ENCODE measurements at regions not wholly inside any gene's neighbourhood (a gene's known extent, or its start where the extent isn't known, plus 50 kb on each side); places are given as distances from the start of the nearest gene placed in this dataset.

- no peaks in the 10 kb centered on the region for H3K36me3 Mint-ChIP-seq (ENCODE audit: insufficient read depth, unreplicated experiment)
- POLR2A ChIA-PET, result interaction anchor here (0.7 kb wide), 1 partner anchor 497 kb away, joined by 3 read pairs; no protein-coding TSS in a partner anchor
- H3K4me3 Mint-ChIP-seq (ENCODE audit: unreplicated experiment), result no peak overlapping the region
- H3K27ac Mint-ChIP-seq (ENCODE audit: low read depth, unreplicated experiment), result no peak overlapping the region
- no peaks in the 10 kb centered on the region for H3K4me1 Mint-ChIP-seq (ENCODE audit: insufficient read depth, unreplicated experiment)
- no peak for TF ChIP-seq CTCF (IDR thresholded peaks at IDR 0.05; ENCODE audit: unreplicated experiment)
- intact Hi-C loops (cut with micrococcal nuclease), result no loop called here
- CTCF ChIA-PET, result interaction anchor here (2.2 kb wide), 1 partner anchor 24 kb away, joined by 17 read pairs; no protein-coding TSS in a partner anchor
- DNase-seq (ENCODE audit: unreplicated experiment), result no peak
- peaks cover 5% of the 10 kb centered on the region for H3K9me3 Mint-ChIP-seq (ENCODE audit: unreplicated experiment)
- H3K27me3 Mint-ChIP-seq (ENCODE audit: insufficient read depth, unreplicated experiment), result no peaks in the 10 kb centered on the region
- no TSS peak for BruUV-seq (replicated peaks)
These were observed 182.8 kb downstream of the PIK3C3 start for GRCh38 chr18:42137693-42138375.

DNA sequence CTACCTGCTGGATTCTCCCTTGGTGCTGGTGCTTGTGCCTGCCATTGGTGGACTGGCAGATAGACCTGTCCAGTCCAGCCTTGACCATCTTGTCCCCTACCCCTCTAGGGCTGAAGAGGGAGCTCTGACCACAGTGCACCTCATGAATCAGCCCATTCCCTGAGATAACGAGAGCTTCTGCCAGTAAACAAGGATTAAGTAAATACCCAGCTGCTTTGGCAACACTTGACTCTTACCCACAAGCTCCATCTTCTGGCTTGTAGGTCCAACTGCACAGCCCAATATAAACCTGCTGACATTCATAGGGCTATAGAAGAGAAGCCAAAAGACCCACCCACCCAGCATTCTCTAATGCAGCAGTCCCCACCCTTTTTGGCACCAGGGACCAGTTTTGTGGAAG lies 186.4 kb downstream of the PIK3C3 start:
- Mint-ChIP-seq H3K36me3 (ENCODE audit: insufficient read depth, unreplicated experiment) (no peaks in the 10 kb centered on the region), H3K4me1 (ENCODE audit: insufficient read depth, unreplicated experiment) (no peaks in the 10 kb centered on the region), H3K9me3 (ENCODE audit: unreplicated experiment) (peaks cover 5% of the 10 kb centered on the region), H3K4me3 (ENCODE audit: unreplicated experiment) (no peak overlapping the region), H3K27me3 (ENCODE audit: insufficient read depth, unreplicated experiment) (no peaks in the 10 kb centered on the region), H3K27ac (ENCODE audit: low read depth, unreplicated experiment) (no peak overlapping the region)
- no peak for DNase-seq (ENCODE audit: unreplicated experiment)
- no peak for TF ChIP-seq CTCF (IDR thresholded peaks at IDR 0.05; ENCODE audit: unreplicated experiment)
- intact Hi-C loops (cut with micrococcal nuclease), result no loop called here
- no TSS peak for BruUV-seq (replicated peaks)
- ChIA-PET CTCF (interaction anchor here (0.7 to 2.2 kb wide), 3 partner anchors 27 to 1873 kb away, joined by 3 to 6 read pairs (median 6); no protein-coding TSS in a partner anchor), POLR2A (no interaction called here)

- no peaks in the 10 kb centered on the region for H3K9me3 Mint-ChIP-seq (ENCODE audit: unreplicated experiment)
- H3K27ac Mint-ChIP-seq (ENCODE audit: low read depth, unreplicated experiment), result no peak overlapping the region
- H3K36me3 Mint-ChIP-seq (ENCODE audit: insufficient read depth, unreplicated experiment), result peaks cover 7% of the 10 kb centered on the region
- H3K4me3 Mint-ChIP-seq (ENCODE audit: unreplicated experiment), result no peak overlapping the region
- ChIA-PET POLR2A (no interaction called here), CTCF (no interaction called here)
- no peaks in the 10 kb centered on the region for H3K27me3 Mint-ChIP-seq (ENCODE audit: insufficient read depth, unreplicated experiment)
- no peaks in the 10 kb centered on the region for H3K4me1 Mint-ChIP-seq (ENCODE audit: insufficient read depth, unreplicated experiment)
- no peak for TF ChIP-seq CTCF (IDR thresholded peaks at IDR 0.05; ENCODE audit: unreplicated experiment)
- intact Hi-C loops (cut with micrococcal nuclease), result no loop called here
- no peak for DNase-seq (ENCODE audit: unreplicated experiment)
- BruUV-seq (replicated peaks), result no TSS peak
These were observed 200.0 kb downstream of the PIK3C3 start for GRCh38 chr18:42155024-42155423.

- DNase-seq (ENCODE audit: unreplicated experiment), result no peak
- Mint-ChIP-seq H3K36me3 (ENCODE audit: insufficient read depth, unreplicated experiment) (peaks cover 7% of the 10 kb centered on the region), H3K4me3 (ENCODE audit: unreplicated experiment) (no peak overlapping the region), H3K27me3 (ENCODE audit: insufficient read depth, unreplicated experiment) (no peaks in the 10 kb centered on the region), H3K27ac (ENCODE audit: low read depth, unreplicated experiment) (no peak overlapping the region), H3K4me1 (ENCODE audit: insufficient read depth, unreplicated experiment) (no peaks in the 10 kb centered on the region), H3K9me3 (ENCODE audit: unreplicated experiment) (no peaks in the 10 kb centered on the region)
- BruUV-seq (replicated peaks), result no TSS peak
- ChIA-PET POLR2A (no interaction called here), CTCF (interaction anchor here (1.0 to 1.2 kb wide), 3 partner anchors 16 to 103 kb away, joined by 3 to 4 read pairs (median 3); no protein-coding TSS in a partner anchor)
- intact Hi-C loops (cut with micrococcal nuclease), result no loop called here
- TF ChIP-seq CTCF (IDR thresholded peaks at IDR 0.05; ENCODE audit: unreplicated experiment), result no peak
These were observed 201.2 kb downstream of the PIK3C3 start for GRCh38 chr18:42156281-42156680.
